Uterus (tissue), 2 donors: ENCODE measurements at regions not wholly inside any gene's neighbourhood (a gene's known extent, or its start where the extent isn't known, plus 50 kb on each side); places are given as distances from the start of the nearest gene placed in this dataset.

ENCODE experiments used
- POLR2A ChIP-seq, 2 donors: fragments of 450-650 bp; IDR thresholded peaks; one replicate each; pipeline ENCODE4 v1.6.1; 2016; ENCODE audit warnings: antibody characterized with exemption in 2 of 2, mild to moderate bottlenecking in 1 of 2, moderate library complexity in 1 of 2
- TF ChIP-seq, protein P1 (sequence below), 4 experiments: fragments of 200-600 bp in 2 of 4; fragments of 450-650 bp in 2 of 4; sonication (generic) in 2 of 4; IDR thresholded peaks; one replicate each; pipeline ENCODE4 v1.5.1; 2016 to 2019; ENCODE audit warnings: antibody characterized with exemption in 4 of 4, mild to moderate bottlenecking in 2 of 4, moderate library complexity in 1 of 4

DNA sequence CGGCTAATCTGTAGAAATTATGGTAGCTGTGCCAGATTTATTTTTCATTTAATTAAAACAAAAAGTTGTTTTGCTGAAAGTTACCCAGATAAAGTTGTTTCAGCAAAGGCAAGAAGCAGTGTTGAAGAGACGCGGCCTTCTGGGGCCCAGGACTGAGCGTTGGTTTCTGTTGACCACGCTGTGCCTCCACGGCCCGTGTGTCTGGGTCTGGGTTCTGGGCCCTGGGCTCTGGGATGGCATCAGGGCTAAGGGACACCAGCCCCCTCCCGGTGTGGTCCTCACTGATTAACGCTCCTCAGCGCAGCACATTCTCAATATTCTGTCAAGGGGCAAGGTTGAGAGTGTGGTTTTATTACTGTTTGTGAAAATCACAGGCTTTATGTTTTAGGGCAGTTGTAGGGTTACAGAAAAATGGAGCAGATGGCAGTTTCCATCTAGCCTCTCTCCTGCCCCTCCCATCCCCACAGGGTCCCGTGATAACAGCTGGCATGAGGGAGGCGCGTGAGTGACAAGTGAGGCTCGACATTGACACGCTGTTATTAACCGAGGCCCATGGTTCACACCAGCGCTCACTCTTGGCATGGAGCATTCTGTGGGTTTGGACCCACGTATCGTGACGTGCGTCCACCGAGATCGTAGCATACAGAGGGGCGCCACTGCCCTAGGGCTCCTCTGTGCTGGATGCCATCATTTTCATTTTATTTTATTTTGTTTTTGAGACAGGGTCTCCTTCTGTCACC lies 1231.4 kb downstream of the BRD1 start:
- TF ChIP-seq, protein P1, sequence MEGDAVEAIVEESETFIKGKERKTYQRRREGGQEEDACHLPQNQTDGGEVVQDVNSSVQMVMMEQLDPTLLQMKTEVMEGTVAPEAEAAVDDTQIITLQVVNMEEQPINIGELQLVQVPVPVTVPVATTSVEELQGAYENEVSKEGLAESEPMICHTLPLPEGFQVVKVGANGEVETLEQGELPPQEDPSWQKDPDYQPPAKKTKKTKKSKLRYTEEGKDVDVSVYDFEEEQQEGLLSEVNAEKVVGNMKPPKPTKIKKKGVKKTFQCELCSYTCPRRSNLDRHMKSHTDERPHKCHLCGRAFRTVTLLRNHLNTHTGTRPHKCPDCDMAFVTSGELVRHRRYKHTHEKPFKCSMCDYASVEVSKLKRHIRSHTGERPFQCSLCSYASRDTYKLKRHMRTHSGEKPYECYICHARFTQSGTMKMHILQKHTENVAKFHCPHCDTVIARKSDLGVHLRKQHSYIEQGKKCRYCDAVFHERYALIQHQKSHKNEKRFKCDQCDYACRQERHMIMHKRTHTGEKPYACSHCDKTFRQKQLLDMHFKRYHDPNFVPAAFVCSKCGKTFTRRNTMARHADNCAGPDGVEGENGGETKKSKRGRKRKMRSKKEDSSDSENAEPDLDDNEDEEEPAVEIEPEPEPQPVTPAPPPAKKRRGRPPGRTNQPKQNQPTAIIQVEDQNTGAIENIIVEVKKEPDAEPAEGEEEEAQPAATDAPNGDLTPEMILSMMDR (IDR thresholded peaks at IDR 0.05), result no peak
- TF ChIP-seq POLR2A (IDR thresholded peaks at IDR 0.05), result no peak
